GM12874 (cell line): ENCODE measurements at regions not wholly inside any gene's neighbourhood (a gene's known extent, or its start where the extent isn't known, plus 50 kb on each side); places are given as distances from the start of the nearest gene placed in this dataset.

Experiments
- TF ChIP-seq, protein P1 (sequence below): IDR thresholded peaks from 2 replicates; pipeline ENCODE4 v1.5.1; 2011; ENCODE audit warnings: low read depth, mild to moderate bottlenecking, control low read depth, low read length, moderate library complexity; ENCODE audit not compliant: insufficient read depth

DNA sequence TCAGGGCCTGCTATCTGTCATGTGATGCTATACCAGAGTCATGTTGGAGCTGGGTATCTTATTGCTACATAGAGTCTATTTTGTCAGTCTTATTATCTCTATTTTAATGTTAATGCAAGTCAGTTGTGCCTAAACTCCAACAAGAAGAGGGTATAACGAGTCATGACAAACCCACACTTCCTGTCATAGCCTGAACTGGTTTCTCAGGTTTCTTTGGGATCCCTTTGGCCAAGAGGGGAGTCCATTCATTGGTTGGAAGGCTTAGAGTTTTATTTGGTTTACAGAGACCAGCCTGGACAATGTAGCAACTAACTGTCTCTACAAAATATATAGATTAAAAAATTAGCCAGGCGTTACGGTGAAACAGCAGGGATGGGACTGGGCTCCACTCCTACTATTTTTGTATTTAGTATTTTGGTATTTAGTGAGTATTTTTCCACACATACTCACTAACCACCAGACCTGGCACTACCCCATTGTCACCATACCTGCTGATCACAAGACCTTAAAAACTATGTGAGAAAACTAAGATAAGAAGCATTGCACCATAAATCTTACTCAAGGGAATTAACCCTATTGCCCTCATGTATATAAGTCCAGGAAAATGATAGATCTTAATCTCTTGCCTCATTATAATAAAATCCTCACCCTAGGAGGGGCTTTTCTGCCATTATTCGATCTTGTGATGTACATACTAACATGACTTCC lies 387.5 kb downstream of the IPO8 start:
- TF ChIP-seq, protein P1, sequence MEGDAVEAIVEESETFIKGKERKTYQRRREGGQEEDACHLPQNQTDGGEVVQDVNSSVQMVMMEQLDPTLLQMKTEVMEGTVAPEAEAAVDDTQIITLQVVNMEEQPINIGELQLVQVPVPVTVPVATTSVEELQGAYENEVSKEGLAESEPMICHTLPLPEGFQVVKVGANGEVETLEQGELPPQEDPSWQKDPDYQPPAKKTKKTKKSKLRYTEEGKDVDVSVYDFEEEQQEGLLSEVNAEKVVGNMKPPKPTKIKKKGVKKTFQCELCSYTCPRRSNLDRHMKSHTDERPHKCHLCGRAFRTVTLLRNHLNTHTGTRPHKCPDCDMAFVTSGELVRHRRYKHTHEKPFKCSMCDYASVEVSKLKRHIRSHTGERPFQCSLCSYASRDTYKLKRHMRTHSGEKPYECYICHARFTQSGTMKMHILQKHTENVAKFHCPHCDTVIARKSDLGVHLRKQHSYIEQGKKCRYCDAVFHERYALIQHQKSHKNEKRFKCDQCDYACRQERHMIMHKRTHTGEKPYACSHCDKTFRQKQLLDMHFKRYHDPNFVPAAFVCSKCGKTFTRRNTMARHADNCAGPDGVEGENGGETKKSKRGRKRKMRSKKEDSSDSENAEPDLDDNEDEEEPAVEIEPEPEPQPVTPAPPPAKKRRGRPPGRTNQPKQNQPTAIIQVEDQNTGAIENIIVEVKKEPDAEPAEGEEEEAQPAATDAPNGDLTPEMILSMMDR: no peak

DNA sequence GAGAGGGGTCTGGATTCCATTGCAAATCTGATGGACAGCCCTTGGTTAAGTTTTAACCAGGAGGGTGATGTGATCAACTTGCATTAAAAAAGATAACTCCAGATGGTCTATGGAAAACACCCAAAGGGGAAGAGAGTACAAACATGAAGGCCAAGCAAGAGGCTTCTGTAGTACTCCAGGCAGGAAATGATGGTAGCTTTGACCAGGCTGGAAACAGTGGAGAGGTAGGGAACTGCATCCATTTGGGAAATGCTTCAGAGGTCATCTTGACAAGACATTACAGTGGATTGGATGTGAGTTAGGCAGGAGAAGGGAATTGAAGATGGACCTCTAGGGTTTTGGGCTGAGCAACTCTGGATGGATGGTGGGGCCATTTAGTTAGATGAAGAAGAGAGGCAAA lies 391.1 kb downstream of the IPO8 start:
- TF ChIP-seq, protein P1: no peak

DNA sequence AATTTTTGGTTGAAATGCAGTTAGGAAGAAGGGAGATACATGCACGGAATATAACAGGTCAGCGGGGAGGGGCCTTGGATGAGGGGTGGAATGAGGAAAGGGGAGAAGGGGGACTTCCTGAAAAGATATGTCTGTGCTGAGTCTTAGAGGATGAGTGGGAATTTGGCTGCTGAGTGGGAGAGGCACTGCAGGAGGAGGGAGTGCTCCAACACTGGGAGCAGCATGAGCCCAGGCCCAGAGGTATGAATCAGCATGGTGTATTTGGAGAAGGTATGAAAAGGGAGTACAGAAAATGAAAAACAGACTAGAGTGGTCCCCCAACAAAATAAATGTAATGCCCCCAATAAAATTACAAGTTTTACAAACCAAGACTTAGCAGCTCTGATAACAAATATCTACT lies 394.4 kb downstream of the IPO8 start:
- TF ChIP-seq, protein P1: no peak

DNA sequence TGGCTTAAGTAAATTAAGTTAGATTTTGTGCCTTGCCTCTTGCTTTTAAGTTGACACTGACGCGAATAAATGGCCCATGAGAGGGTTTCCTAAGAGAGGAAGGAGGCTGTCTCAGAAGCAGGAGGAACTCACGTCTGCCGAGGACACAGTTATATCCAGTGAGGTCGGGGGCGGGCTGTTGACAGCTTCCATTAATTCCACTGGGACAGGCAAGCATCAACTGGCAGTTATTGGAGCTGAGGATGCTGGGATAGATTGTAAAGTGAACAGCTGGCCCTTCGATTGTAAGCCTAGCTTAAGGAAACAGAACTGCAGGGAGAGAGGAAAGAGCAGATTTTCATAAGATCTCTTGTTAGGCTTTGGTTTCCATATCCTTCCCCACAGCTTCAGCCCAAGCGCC lies 399.2 kb downstream of the IPO8 start:
- TF ChIP-seq, protein P1: no peak

DNA sequence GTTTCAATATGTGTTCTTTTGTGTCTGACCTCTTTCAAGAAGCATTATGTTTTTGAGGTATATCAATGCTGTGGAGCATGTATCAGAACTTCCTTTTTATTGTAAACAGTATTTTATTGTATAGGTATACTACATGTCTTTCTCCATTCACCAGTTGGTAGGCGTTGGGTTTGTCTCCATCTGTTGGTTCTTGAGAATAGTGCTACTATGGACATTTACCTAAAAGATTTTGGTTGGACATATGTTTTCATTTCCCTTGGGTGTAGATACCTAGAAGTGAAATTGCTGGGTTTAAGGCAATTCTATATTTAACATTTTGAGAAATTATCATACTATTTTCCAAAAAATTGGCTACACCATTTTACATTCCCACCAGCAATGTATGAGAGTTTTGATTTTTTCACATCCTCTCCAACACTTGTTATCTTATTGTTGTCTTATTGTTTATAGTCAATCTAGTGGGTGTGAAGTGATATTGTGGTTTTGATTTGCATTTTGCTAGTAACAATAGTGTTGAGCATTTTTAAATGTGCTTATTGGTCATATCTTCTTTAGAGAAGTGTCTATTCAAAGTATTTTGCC lies 409.2 kb downstream of the IPO8 start:
- TF ChIP-seq, protein P1: peak; percentile 30; the same call in 1 of the 2 replicates

DNA sequence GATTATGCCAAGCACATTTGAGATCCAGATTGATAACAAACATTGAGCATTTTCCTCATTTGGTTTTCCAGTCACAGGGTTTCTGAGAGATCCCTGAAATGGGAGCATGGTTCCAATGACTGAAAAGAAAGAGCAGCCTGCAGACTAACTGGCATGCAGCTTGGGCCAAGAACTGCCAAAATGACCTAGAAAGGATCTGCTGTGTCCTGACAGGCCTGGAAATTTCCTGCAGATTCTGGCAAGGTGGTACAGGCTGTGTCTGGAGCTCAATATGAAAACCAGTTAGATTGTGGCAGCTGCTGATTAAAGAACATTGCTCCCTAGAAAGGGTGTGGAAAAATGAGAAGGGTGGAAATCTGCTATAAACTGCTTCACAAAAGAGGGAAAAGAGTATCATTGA lies 417.3 kb downstream of the IPO8 start:
- TF ChIP-seq, protein P1: no peak

DNA sequence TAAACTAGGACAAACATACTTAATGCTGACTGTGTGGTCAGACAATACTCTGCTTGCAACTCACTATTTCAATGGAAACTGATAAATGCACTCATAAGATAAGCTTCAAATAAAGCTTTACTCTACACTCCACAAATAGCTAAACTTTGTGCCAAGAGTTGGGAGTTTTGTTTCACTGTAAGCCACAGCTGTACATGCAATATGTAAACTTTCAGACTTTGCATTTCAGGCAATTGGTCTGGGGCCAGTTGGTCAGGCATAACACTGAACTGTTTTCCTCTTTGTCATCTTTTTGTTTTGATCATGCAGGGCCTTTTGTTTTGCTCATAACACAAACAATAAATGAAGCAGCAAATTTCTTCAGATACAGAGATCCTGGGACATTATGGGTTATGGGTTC lies 426.2 kb downstream of the IPO8 start:
- TF ChIP-seq, protein P1: no peak
